GM18907 (cell line): ENCODE measurements at regions not wholly inside any gene's neighbourhood (a gene's known extent, or its start where the extent isn't known, plus 50 kb on each side); places are given as distances from the start of the nearest gene placed in this dataset.

Experiments used
- ATAC-seq: cut with Tn5 transposase; IDR thresholded peaks from one replicate; pipeline ENCODE4 v1.9.1; 2021; ENCODE audit warnings: mild to moderate bottlenecking, moderate library complexity; ENCODE audit not compliant: unreplicated experiment

DNA sequence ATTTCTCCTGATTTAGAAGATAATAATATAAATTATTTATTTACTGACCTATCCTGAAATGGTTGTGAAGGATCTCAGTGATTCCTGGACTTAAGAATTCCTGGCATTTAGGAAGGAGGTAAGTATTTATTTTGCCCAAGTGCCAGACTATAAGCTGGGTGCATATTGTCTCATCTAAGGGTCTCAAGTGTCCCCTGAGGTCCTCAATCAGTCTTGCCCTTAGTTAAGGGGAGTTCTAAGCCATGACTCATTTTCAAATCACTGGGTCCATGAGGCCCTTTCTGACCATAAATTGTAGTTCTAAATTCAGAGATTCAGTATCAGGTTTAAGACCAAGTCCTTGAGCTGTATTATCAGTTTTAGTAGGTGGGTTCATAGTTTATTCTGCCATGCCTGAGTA lies 251.6 kb upstream of the MEOX2 start:
- ATAC-seq: no peak

DNA sequence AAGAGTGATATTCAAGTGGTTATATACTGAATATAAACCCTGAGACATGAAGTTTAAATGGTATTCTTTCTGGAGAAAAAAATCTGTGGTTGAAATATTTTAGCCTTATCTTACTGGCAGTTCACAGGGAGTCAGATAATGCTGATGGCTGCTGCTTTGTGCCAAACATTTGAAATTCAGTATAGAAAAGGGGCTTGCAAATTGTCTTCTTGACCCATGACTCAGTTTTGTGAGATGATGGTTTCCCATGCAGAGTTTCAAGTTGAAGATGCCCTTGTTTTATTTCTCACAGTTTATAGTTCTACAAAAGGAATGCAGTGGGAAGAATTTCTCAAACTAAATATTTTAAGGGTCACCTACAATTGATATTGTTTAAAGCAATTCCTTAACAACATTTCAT lies 251.1 kb upstream of the MEOX2 start:
- no peak for ATAC-seq

DNA sequence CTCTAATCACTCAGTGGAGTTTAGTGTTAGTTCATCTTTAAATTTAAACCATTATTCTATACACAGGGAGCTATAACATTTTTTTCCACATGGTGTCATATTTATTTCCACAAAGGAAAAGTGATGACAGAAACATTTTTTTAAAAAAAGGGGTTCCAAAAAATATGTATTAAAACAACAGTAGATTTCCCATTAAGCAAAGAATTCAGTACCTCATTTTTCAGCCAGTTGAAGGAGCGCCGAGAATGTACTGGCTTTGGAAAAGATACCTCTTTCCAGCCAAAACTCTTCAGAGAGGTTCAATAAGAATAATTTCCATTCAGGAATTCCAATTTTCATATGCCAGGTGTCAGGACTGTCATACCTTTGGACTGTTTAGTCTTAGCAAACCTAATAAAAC lies 250.5 kb upstream of the MEOX2 start:
- ATAC-seq: no peak

DNA sequence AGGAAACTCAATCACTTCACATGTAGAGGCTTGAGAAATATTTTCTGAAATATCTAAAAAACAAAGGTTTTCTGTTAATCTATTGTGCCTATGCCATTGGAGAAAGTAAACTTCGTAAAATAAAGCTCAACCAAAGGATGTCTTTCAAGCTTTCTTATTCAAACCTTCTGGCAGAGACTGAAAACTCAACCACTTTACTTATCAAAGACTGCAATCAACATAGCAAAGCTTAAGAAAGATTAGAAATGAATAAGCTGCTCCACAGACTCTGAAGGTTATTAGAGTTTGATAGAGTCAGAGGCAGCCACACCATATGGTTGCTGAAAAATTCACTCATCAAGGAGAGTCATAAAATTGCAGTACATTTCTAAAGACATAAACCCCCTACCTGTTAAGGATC lies 245.8 kb upstream of the MEOX2 start:
- no peak for ATAC-seq

DNA sequence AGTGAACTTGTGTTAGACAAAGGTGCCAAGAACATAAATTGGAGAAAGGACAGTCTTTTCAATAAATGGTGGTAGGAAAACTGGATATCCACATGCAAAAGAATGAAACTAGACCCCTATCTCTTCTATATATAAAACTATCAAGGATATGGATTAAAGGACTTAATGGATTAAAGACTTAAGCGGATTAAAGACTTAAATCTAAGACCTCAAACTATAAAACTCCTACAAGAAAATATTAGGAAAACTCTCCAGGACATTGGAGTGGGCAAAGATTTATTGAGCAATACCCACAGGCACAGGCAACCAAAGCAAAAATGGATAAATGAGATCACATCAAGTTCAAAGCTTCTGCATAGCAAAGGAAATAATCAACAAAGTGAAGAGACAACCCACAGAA lies 242.9 kb upstream of the MEOX2 start:
- no peak for ATAC-seq

DNA sequence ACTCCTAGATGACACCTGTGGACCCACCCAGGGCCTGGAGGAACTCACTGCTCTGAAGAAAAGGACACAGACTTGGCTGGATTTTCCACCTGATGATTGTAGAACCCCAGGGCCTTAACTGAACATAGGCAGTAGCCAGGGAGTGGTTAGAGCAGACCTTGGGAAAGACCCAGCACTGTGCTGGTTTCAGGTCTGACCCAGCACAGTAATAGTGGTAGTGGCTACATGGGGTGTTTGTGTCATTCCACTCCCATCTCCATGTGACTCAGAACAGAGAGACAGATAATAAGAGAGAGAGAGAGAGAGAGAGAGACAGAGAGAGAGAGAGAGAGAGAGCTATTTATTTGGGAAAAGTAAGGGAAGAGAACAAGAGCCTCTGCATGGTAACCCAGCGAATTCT lies 239.1 kb upstream of the MEOX2 start:
- peak; percentile 58 for ATAC-seq

DNA sequence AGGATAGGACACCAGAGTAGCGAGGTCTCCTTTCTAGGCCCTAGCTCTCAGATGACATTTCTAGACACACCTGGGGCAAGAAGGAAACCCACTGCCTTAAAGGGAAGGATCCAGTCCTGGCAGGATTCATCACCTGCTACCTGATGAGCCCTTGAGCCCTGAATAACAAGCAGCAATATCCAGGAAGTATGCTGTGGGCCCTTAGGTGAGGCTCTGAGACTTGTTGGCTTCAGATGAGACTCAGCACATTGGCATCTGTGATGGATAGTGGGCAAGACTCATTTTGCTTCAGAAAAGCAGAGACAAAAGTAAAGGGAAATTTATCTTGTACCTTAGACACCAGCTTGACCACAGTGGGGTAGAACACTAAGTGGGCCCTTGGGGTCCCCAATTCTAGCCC lies 238.4 kb upstream of the MEOX2 start:
- ATAC-seq: no peak

DNA sequence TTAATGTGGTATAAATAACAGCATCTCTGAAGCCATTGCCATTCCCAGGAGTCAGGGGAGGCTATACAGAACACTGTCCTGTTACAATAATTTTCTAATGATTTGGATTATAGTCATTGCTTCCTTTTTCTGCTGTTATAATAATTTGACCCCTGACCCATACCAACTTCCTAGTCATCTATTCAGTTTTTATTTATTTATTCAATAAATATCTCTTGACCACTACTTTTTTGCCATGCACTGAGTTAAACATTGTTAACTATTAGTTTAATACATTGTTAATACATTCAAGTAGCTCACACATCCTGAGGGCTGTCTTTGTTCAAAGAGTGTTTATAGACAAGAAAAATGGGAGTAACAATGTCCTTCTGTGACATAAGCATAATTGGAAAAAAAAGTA lies 235.5 kb upstream of the MEOX2 start:
- no peak for ATAC-seq

DNA sequence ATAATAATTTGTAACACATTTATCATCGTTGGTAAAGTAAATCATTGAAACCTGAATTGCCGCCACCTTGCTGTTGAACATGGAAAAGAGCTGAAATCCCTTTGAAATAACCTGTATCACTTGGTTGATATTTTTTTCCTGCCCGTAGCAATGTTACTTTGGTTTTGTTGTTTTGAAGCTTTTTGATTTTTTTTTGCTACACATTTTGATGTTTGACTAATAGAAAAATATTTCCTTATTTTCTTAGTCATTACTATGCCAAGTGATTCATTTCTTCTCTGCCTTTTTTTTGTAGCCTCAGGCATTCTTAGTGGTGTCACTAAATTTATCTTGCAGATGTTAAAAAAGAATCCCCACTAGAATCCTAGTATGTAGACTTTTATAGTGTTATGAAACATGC lies 235.1 kb upstream of the MEOX2 start:
- ATAC-seq: no peak

DNA sequence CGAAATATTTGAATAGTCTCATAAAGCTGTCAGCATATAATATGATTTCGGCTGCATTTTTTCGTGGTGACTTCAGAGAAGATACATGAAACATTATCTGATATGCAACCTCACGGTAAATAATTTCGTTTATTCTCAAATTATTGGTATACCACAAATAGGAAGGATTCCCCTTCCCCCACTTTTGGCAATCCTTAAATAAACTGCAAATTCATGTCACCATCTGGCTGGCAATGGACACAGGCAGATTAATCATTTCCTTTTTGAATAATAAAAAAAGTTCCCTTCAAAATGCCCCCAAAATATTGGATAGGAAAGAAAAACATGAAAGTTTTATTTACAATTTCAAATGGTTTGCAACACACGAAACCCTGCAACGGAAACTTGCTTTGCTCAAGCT lies 234.5 kb upstream of the MEOX2 start:
- ATAC-seq: no peak

DNA sequence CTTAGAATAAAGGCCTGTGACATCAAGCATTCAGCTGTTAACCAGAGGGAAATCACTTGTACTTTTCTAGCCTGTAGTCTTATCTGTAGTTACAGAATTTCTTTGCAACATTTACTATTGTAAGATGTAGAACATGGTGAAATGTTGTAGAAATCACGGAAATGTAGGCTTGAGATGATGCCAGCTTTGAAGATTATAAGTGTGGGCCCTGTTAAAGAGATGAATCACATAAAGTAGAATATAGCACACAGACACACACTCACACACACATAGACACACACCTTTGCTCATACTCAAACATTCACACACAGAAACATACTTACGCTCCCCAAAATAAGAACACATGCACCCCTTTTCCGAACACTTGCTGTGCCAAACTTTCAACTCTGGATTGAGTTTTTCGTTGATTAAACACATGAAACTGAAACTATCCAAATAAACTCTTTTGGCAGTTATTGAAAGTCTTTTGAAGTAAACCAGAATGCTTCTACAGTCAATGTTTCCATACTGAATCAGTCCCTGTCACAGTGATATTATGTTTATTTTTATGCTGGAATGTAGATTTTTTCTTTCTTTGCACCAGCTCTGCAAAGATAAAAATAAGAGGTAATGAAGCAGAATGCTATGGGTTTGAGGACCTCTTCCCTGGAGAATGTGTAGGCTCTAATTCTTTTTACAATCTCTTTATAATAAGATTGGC lies 230.3 kb upstream of the MEOX2 start:
- no peak for ATAC-seq

DNA sequence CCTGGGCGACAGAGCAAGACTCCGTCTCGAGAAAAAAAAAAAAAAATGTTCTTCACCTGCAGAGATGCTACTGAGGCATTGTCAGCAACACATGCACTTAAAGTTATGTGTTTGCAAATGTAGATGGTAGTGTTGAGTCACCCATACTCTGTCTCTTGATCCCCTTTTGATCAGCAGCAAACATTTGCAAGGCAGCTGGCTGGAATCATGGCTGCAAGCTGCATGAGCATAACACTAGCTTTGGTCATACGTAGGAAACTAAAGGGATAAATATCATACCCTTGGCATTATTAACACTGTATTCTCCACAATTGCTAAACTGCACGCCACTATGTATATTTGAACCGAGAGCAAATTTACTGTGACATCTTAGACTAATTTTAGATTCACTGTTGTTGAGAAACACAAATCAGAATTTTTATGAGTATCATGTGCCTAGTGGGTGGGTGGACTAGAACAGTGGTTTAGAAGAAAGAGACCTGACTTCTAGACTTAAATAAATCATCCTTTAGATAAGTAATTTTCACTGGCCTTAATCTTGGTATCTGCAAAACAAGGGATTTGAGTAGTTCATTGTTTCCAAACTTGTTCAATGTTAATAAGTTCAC lies 229.3 kb upstream of the MEOX2 start:
- no peak for ATAC-seq

DNA sequence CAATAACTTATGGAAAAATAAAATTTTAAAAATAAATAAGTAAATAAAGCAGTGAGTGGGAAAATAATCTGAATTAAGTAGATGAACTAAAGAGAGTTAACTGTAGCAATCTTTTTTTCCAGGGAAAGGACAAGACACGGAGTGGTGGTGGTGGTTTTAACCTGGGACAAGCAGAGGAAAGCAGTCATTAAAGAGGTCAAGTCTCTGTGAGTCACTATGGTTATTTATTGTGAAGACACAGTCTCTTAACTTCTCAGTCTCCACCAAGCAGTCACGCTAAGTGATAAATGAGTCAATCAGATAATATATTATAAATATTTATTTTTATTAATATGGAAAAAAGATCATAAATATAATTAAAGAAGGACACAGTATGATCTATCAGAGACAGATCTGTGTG lies 228.1 kb upstream of the MEOX2 start:
- no peak for ATAC-seq

DNA sequence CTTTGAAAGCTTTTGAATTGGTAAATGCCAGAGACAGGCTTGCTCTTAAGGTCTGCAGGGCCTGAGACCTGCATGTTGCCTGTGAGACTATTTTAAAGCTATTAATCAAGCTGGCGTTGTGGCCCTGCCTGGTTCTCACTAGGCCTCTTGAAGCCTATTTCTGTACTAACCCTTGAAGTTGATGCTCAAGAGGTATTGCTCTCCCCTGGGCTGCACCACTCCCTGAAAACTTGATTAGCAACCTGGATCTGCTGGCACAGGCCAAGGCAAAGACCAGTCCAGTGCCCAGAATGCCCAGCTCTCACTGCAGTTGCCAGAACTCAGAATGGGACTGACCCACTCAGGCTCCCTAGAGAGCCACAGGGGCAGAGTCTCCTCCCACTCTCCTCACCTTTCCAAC lies 220.0 kb upstream of the MEOX2 start:
- no peak for ATAC-seq

DNA sequence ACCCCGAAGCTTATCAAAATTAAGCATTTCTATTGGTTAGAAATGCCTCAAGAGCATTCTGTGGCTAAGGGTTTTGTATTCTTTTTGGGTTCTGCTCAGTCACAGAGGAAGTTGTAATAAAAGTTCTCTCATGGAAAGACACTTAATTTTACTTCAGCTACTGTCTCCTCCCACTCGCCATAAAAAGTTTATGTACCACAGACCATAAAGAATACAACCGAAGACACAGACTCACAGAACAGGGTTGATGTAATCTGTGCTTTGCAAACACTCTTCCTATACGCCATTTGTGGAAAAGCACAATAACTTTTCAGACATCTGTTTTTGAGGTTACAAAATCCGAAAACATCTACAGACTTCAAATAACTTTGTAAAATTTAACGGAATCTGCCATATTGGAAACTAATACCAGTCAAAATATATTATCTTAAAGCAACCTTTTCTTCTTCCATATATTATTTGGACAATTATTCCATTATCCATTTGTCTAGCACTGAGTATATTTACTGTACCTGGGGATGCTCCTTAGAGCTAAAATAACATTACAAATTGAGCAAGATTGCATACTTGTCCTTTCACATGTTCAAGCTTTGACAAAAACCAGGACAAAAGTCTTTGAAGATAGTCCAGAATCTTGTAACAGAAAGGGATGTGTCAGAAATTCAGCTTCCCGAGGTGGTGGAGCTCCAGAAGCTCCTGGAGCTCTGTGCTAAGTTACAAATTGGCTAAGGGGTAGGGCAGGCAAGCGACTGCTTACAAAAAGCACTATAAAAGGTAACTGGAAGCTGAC lies 219.0 kb upstream of the MEOX2 start:
- ATAC-seq: no peak

DNA sequence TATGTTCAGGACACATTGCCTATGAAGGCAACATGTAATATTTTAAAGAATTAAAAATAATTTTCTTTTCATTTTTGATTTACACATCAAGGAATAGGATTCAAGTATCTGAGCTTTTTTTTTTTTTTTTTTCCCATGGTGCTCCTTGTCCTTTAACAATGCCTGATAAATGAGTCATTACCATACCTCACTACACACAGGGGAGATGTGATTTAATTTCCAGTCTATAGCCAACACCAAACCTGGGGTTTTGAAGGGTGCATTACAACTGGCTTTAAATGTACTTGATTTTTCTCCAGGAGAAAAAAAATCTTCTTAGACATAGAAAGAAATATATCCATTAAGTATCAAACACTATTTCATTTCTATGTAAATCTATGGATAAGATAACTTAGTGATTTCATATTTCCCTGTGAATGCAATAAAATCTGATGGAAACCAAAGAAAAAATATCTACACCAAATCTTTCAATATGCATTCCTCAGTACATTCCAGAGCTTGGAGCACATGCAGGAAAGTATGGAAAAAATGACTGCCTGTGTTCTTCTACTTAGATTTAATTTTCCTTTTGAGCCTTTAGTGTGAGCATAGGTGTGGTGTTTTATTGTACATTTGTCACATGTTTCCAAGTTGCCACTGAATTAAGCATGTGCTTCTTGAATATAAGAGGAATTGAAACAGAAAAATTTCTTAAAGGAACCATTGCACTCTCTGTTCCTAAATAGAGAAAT lies 204.8 kb upstream of the MEOX2 start:
- no peak for ATAC-seq

DNA sequence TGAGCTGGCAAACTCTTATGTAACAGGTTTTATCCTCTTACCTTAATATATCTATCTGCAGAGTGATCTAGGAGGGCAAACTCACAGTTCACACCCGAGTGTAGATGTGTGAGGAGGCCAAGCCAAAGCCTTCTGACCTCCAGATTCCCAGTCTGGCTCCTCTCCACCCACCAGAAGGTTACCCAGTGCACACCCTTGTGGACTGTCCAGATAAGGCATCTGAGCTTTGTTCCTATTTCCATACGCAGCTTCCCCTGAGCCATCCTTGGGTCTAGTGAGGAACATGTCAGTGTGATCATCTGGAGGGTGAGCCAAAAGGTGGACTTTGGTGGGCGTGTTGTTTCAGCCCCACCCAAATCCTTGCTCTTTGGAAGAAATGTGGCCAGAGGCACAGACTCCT lies 203.0 kb upstream of the MEOX2 start:
- ATAC-seq: no peak

DNA sequence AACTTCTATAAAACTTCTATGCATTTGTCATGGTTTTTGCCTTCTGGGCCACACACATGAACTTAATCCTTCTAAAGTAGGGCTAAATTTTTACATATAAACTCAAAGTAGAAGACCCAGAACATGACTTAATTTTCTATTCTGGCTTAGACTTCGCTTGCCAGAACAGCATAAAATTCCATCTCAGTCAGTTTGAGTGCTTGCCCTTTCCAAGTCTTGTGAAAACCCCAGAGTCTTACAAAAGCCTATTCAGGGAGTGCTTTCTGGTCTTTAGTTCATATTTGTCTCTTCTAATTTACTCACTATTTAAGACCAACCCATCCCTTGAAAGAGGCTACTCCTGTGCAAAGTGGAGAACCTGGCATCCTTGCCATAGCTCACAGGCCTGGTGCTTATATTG lies 201.6 kb upstream of the MEOX2 start:
- ATAC-seq: no peak

DNA sequence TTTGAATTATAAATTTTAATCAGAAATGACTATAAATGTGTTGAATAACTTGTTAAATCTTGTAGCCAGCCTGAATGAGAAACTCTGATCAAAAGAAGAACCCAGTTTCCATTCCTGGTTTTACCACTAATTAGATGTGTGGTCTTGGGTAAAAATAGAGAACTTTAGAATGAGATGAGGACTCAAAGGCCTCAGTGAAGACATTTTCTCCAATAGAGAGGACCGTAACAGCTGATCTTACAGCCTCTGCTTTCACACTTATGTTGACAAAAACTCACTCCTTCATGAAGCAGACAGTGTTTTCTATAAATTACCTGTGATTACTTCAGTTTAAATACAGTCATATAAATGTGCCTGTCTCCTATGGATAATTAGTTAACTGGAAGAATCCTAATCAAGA lies 200.1 kb upstream of the MEOX2 start:
- no peak for ATAC-seq

DNA sequence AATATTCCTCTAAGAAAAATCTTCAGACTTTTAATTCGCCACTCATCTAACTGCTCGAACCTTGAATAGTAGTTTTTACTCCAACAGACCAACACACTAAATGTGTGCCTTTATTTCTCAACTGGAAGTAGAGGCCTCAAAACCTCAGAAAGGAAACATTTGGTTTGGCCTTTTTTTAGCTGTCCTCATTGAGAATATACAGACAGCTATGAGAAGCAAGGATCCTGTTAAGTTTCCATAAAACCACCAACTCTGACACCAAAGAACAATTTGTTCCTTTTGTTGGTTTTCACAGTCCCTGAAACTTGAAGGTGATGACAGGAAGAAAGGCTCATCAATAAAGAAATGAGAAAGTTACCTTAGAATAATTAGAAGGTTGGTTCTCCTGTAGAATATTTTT lies 199.2 kb upstream of the MEOX2 start:
- ATAC-seq: no peak

DNA sequence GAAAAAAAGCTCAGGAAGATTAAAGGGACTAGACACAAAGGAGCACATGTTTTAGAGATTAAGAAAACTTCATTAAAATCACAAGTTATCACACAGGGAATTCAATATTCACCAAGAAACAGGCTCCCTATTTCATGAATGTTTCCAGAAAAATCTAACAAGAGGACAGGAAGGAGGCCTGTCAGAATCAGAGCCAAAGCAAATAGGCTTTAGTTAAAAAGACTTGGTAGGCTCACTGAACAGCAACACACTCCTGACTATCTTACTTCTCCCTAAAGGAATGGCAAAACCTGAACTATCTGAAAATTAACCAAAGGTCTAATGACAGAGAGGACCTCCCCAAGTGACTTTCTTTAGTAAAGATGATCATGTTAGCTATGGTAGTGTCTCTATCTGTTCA lies 188.3 kb upstream of the MEOX2 start:
- ATAC-seq: no peak

DNA sequence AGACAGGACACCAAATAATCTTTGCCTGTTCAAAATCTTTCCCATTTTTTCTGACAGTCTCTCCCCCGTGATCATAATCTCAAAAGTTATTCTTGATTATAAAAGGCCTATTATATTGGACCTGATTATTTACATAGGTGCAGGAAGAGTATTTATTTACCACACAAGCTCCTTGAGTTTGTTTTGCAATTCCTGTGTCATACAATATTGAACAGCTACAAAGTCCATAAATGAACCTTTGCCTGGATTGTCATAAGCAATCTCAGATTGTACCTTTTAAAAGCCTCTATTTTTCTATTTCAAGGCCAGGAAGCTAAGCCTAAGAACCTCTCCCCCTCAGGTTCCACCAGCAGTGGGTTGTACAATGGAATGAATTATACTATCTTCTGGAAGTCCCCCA lies 183.9 kb upstream of the MEOX2 start:
- ATAC-seq: no peak
